ENCODE measurements at regions not wholly inside any gene's neighbourhood (a gene's known extent, or its start where the extent isn't known, plus 50 kb on each side); places are given as distances from the start of the nearest gene placed in this dataset.

DNA sequence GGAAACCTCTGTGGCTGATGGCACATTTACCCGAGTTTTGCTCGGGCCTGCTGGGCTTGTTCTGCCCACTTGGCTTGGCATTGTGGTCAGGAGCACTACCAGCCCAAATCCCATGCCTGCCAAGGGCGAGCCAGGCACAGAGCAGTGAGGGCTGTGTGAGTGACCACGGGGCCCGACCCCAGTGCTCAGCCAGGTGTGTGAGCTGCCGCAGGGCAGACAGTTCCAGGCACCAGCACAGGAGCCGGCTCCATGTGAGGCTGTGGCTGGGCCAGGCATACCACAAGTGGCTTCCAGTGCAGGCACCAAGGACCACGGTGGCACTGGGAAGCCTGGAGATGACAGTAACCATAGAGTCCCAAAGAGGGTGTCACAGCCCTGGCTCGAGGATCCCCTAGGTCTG, 1225.5 kb upstream of the GJE1 start:
- ATAC-seq (ENCODE audit: low FRiP score) (no peak), DNase-seq (ENCODE audit: low spot score) (no peak)
- TF ChIP-seq, protein P1, sequence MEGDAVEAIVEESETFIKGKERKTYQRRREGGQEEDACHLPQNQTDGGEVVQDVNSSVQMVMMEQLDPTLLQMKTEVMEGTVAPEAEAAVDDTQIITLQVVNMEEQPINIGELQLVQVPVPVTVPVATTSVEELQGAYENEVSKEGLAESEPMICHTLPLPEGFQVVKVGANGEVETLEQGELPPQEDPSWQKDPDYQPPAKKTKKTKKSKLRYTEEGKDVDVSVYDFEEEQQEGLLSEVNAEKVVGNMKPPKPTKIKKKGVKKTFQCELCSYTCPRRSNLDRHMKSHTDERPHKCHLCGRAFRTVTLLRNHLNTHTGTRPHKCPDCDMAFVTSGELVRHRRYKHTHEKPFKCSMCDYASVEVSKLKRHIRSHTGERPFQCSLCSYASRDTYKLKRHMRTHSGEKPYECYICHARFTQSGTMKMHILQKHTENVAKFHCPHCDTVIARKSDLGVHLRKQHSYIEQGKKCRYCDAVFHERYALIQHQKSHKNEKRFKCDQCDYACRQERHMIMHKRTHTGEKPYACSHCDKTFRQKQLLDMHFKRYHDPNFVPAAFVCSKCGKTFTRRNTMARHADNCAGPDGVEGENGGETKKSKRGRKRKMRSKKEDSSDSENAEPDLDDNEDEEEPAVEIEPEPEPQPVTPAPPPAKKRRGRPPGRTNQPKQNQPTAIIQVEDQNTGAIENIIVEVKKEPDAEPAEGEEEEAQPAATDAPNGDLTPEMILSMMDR (IDR thresholded peaks at IDR 0.05), result no peak

DNA sequence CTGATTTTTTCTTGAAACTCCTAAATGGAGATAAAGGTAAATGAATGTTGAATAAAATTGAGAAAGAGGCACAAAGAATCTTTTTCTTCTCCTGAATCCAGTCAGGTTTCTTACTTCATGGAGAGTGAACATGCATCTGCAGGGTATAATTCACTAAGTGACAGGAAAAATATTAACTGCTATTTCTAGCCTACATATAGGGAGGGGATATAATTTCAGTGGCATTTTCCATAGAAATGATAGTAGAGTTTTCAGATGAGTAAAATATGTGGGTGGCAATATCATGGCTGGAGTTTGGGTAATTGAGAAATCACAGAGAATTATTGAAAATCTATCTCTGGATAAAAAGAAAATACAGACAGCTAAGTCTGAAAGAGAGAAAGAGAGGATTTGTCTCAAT, 1227.0 kb upstream of the GJE1 start:
- TF ChIP-seq, protein P1 (IDR thresholded peaks at IDR 0.05), result no peak
- DNase-seq (ENCODE audit: low spot score), result no peak
- no peak for ATAC-seq (ENCODE audit: low FRiP score)

DNA sequence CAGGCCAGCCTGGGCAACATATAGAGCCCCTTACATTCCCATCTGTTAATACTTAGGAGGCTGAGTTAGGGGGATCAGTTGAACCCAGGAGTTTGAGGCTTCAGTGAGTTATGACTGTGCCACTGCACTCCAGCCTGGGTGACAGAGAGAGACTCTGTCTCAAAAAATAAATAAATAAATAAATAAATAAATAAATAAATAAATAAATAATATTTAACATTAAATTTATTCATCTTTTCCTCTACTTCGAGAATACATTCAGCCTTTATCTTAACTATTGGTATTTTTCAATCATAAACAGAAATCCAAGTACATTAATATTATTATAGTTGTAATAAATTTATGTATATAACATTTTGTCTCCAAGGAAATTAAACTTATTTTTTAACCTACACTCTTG, 1227.7 kb upstream of the GJE1 start:
- DNase-seq (ENCODE audit: low spot score) (no peak), ATAC-seq (ENCODE audit: low FRiP score) (no peak)
- TF ChIP-seq, protein P1 (IDR thresholded peaks at IDR 0.05), result no peak

DNA sequence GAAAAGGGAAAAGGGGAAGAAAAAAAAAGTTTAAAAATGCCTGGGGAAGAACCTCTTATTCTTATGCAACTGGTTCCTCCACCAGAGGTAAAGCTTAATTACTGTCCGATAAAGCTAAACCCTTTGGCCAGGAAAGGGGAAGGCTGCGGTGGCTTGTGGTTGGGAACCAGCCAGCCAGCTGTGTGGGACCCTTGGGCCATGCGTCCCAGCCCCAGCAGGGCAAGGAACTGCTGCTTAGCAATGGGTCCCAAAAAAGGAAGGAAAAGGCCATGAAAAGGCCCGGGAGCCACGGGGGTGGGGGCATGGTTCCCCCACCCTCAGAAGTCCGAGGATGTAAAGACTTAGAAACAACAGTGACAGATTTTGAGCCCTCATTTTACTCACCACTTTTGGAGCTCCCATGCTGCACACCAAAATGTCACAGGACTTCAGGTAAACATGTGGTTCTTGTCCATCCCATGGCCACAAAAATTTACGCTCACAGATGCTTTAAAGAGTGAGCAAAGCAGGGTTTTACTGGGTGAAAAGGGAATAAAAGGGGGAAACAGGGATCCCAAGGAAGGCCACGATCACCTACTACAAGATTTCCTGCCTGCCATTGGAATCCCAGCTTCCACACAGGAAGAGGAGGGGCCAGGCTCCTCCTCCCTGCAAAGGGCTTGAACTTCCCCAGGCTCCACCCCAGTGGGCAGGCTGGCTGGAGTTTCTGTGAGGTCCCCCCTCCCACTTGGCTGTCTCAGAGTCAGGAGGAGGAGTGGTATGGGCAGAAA, 1234.7 kb upstream of the GJE1 start:
- TF ChIP-seq, protein P1 (IDR thresholded peaks at IDR 0.05), result no peak
- DNase-seq (ENCODE audit: low spot score), result no peak

DNA sequence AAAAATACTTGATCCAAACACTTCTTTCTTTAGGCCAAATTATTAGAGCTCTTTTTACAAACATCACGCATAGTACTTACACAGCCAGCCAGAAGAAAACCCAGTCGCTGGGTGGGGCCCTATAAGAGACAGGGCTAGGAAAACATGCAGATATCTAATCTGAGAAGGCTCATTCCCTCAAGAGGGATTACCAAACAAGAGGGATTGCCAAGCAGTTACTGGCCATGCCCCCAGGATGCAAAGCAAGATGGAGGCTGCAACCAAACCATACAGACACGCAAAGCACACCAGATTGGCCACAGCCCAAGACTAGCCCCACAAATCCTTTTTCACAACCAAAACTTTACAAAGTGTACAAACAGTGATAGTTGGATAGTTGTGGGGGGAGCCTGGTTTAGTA, 1235.4 kb upstream of the GJE1 start:
- ATAC-seq (ENCODE audit: low FRiP score) (no peak), DNase-seq (ENCODE audit: low spot score) (no peak)
- TF ChIP-seq, protein P1 (IDR thresholded peaks at IDR 0.05), result no peak

More for the DNA sequence above, 1234.7 kb upstream of the GJE1 start:
- no peak for ATAC-seq (ENCODE audit: low FRiP score)

DNA sequence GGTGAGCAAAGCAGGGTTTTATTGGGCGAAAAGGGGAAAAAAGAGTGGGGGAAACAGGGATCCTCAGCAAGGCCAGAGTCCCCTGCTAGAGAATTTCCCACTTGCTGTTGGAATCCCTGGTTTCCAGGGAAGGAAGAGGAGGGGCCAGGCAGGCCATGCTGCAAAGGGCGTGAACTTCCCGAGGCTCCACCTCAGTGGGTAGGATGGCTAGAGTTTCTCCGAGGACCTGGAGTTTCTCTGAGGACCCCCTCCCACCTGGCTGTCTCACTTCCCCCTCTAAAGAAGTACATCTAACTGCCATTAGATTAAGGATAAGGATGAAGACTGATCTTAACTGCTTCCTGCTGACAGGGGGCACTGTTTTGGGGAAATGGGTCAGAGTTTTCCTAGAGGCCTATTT, 1239.3 kb upstream of the GJE1 start:
- TF ChIP-seq, protein P1 (IDR thresholded peaks at IDR 0.05), result no peak
- DNase-seq (ENCODE audit: low spot score) (no peak), ATAC-seq (ENCODE audit: low FRiP score) (no peak)

DNA sequence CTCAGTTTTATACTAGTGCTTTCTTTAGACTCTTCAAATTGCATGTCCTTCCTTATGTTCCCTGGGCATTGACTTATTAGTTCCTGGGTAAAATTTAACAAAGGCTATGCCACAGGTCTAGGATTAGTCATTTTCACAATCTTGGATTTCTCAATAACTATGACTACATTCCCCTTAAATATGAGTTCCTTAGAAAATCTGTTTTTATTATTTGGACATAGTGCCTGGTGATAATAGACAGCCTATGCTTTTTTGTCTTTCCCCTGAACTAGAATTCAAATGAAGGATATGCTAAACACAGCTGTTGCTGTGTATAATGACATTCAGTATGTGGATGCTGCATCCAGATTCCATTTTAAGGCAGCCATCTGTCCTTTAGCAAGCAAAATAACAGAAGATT, 1252.8 kb upstream of the GJE1 start:
- TF ChIP-seq, protein P1 (IDR thresholded peaks at IDR 0.05), result no peak
- ATAC-seq (ENCODE audit: low FRiP score), result no peak
- no peak for DNase-seq (ENCODE audit: low spot score)
